Lung microvascular endothelial cell (primary cell): ENCODE measurements at regions not wholly inside any gene's neighbourhood (a gene's known extent, or its start where the extent isn't known, plus 50 kb on each side); places are given as distances from the start of the nearest gene placed in this dataset.
A peak's percentile ranks its signal among the peaks of the same experiment; 100 is the strongest.
"Not testable (repeated sequence)": the region's sequence is repeated elsewhere in the genome, so short reads cannot be mapped to it uniquely, and the experiment has no call there.

Source experiments
- DNase-seq, 2 donors: peaks; one replicate each; pipeline versions ENCODE4 v3.0.0 to v3.0.0-alpha.2; 2010; ENCODE audit warnings: low read depth in 2 of 2

- no peak for DNase-seq
These were observed 129.8 kb downstream of the BCL2L11 start for GRCh38 chr2:111250448-111251030.

GRCh38 chr2:111251711-111252110, 131.0 kb downstream of the BCL2L11 start:
- no peak for DNase-seq

GRCh38 chr2:111252436-111252835, 131.7 kb downstream of the BCL2L11 start:
- DNase-seq, result no peak

- DNase-seq, result not testable (repeated sequence)
These were observed 134.2 kb downstream of the BCL2L11 start for GRCh38 chr2:111254916-111255315.

- not testable (repeated sequence) for DNase-seq
These were observed 135.9 kb downstream of the BCL2L11 start for GRCh38 chr2:111256628-111257027.

GRCh38 chr2:111257607-111258006, 136.9 kb downstream of the BCL2L11 start:
- DNase-seq, result not testable (repeated sequence)

GRCh38 chr2:111258318-111258717, 137.6 kb downstream of the BCL2L11 start:
- DNase-seq, result not testable (repeated sequence)

- not testable (repeated sequence) for DNase-seq
These were observed 142.1 kb downstream of the BCL2L11 start for GRCh38 chr2:111262627-111263379.

GRCh38 chr2:111263380-111264017, 142.8 kb downstream of the BCL2L11 start:
- DNase-seq, result not testable (repeated sequence)

GRCh38 chr2:111264956-111265355, 144.2 kb downstream of the BCL2L11 start:
- peak in 1 of 2 donors; percentile 76 for DNase-seq

GRCh38 chr2:111266556-111266955, 145.8 kb downstream of the BCL2L11 start:
- DNase-seq, result not testable (repeated sequence)

- peak in 1 of 2 donors; percentile 68 for DNase-seq
These were observed 146.3 kb downstream of the BCL2L11 start for GRCh38 chr2:111267038-111267437.

GRCh38 chr2:111269761-111270323, 149.1 kb downstream of the BCL2L11 start:
- not testable (repeated sequence) for DNase-seq

GRCh38 chr2:111270569-111270968, 149.9 kb downstream of the BCL2L11 start:
- DNase-seq, result not testable (repeated sequence)

- not testable (repeated sequence) for DNase-seq
These were observed 151.1 kb downstream of the BCL2L11 start for GRCh38 chr2:111271647-111272304.

GRCh38 chr2:111273007-111273406, 152.3 kb downstream of the BCL2L11 start:
- not testable (repeated sequence) for DNase-seq

GRCh38 chr2:111275047-111275853, 154.5 kb downstream of the BCL2L11 start:
- peak in 1 of 2 donors; percentile 34 for DNase-seq

GRCh38 chr2:111275854-111276171, 155.1 kb downstream of the BCL2L11 start:
- not testable (repeated sequence) for DNase-seq

GRCh38 chr2:111278133-111278532, 157.4 kb downstream of the BCL2L11 start:
- DNase-seq, result not testable (repeated sequence)

- not testable (repeated sequence) for DNase-seq
These were observed 160.1 kb downstream of the BCL2L11 start for GRCh38 chr2:111280709-111281286.
